ENCODE measurements at regions not wholly inside any gene's neighbourhood (a gene's known extent, or its start where the extent isn't known, plus 50 kb on each side); places are given as distances from the start of the nearest gene placed in this dataset.

GRCh38 chr9:13719981-13720676 is 440.6 kb upstream of the MPDZ start:
- TF ChIP-seq CTCF (IDR thresholded peaks at IDR 0.05) (no peak), POLR2A (IDR thresholded peaks at IDR 0.05) (no peak)

Data from uterus (tissue), 2 donors.